ENCODE measurements at regions not wholly inside any gene's neighbourhood (a gene's known extent, or its start where the extent isn't known, plus 50 kb on each side); places are given as distances from the start of the nearest gene placed in this dataset.

- peak; percentile 73 to 86 (median 82) for DNase-seq
- no peaks in the 10 kb centered on the region for H3K27me3 Mint-ChIP-seq (ENCODE audit: low read depth in 3 of 3)
- intact Hi-C loops (cut with micrococcal nuclease), result no loop called here
These were observed 121.5 kb upstream of the SIX2 start for GRCh38 chr2:45130736-45131135.

GRCh38 chr2:45128580-45128997 is 119.3 kb upstream of the SIX2 start:
- H3K79me2 ChIP-seq (ENCODE audit: insufficient read depth, low read length), result no peaks in the 10 kb centered on the region
- H4K20me1 ChIP-seq (ENCODE audit: insufficient read depth, low read length), result no peaks in the 10 kb centered on the region
- Mint-ChIP-seq H3K9me3 (peaks cover 0 to 5% (median 2%) of the 10 kb centered on the region in 7 donors), H3K27ac (no peak overlapping the region), H3K27me3 (ENCODE audit: low read depth in 3 of 3) (peaks cover 0 to 2% (median 0%) of the 10 kb centered on the region in 3 donors), H3K4me1 (peaks cover 17% of the 10 kb centered on the region), H3K4me3 (no peak overlapping the region), H3K36me3 (no peaks in the 10 kb centered on the region)
- peaks cover 0 to 6% of the 10 kb centered on the region in 2 donors for H3K9me3 ChIP-seq (replicated peaks in 1 of 2; ENCODE audit: control insufficient read depth in 1 of 2, insufficient read depth in 1 of 2, low read length in 2 of 2)
- H3K36me3 ChIP-seq (replicated peaks in 1 of 2; ENCODE audit: control insufficient read depth in 1 of 2, insufficient read depth in 2 of 2, low read length in 2 of 2), result no peaks in the 10 kb centered on the region
- H3K27ac ChIP-seq (ENCODE audit: low read depth in 1 of 2, low read length in 2 of 2), result no peak overlapping the region
- intact Hi-C loops (cut with micrococcal nuclease), result no loop called here
- H3K4me1 ChIP-seq (ENCODE audit: control insufficient read depth in 1 of 2, insufficient read depth in 2 of 2, low read length in 2 of 2), result peaks cover 35 to 37% of the 10 kb centered on the region in 2 donors
- H3K9ac ChIP-seq (ENCODE audit: insufficient read depth, low read length, poor library complexity, severe bottlenecking), result no peak overlapping the region
- no peak overlapping the region for H3K4me2 ChIP-seq (replicated peaks; ENCODE audit: extremely low read depth, low read length, poor library complexity, severe bottlenecking)
- no peak for TF ChIP-seq CTCF (IDR thresholded peaks at IDR 0.05)
- DNase-seq, result peak in 2 of 3 donors; percentile 1 to 36
- H3K4me3 ChIP-seq (replicated peaks in 1 of 3; ENCODE audit: low read depth in 2 of 3, low read length in 3 of 3), result no peak overlapping the region
- no peak overlapping the region for H2AFZ ChIP-seq (ENCODE audit: insufficient read depth, low read depth, low read length, poor library complexity, severe bottlenecking)
- WGBS (ENCODE audit: insufficient coverage), result no CpG with 5 or more reads among the region's 1 CpG
- no peaks in the 10 kb centered on the region for H3K27me3 ChIP-seq (ENCODE audit: control insufficient read depth in 2 of 2, insufficient read depth in 2 of 2, low read length in 2 of 2)

More at GRCh38 chr2:45130736-45131135, 121.5 kb upstream of the SIX2 start:
- Mint-ChIP-seq H3K4me3 (peak overlapping the region in 1 of 2 donors; percentile 58), H3K27ac (peak overlapping the region in 3 of 7 donors; percentile 37 to 89 (median 76)), H3K4me1 (peaks cover 34% of the 10 kb centered on the region), H3K9me3 (peaks cover 0 to 5% (median 2%) of the 10 kb centered on the region in 7 donors), H3K36me3 (no peaks in the 10 kb centered on the region)
- Histone ChIP-seq H4K20me1 (ENCODE audit: insufficient read depth, low read length) (no peaks in the 10 kb centered on the region), H3K36me3 (replicated peaks in 1 of 2; ENCODE audit: control insufficient read depth in 1 of 2, insufficient read depth in 2 of 2, low read length in 2 of 2) (no peaks in the 10 kb centered on the region), H3K27ac (ENCODE audit: low read depth in 1 of 2, low read length in 2 of 2) (peak overlapping the region in 1 of 2 donors; percentile 71), H3K9ac (ENCODE audit: insufficient read depth, low read length, poor library complexity, severe bottlenecking) (no peak overlapping the region), H3K79me2 (ENCODE audit: insufficient read depth, low read length) (no peaks in the 10 kb centered on the region), H3K4me1 (ENCODE audit: control insufficient read depth in 1 of 2, insufficient read depth in 2 of 2, low read length in 2 of 2) (peaks cover 53 to 57% of the 10 kb centered on the region in 2 donors), H3K4me3 (replicated peaks in 1 of 3; ENCODE audit: low read depth in 2 of 3, low read length in 3 of 3) (peak overlapping the region in 1 of 3 experiments; percentile 59), H2AFZ (ENCODE audit: insufficient read depth, low read depth, low read length, poor library complexity, severe bottlenecking) (no peak overlapping the region), H3K9me3 (replicated peaks in 1 of 2; ENCODE audit: control insufficient read depth in 1 of 2, insufficient read depth in 1 of 2, low read length in 2 of 2) (peaks cover 0 to 6% of the 10 kb centered on the region in 2 donors), H3K4me2 (replicated peaks; ENCODE audit: extremely low read depth, low read length, poor library complexity, severe bottlenecking) (peak overlapping the region; percentile 54), H3K27me3 (ENCODE audit: control insufficient read depth in 2 of 2, insufficient read depth in 2 of 2, low read length in 2 of 2) (no peaks in the 10 kb centered on the region)
- no CpG with 5 or more reads among the region's 2 CpGs for WGBS (ENCODE audit: insufficient coverage)
- TF ChIP-seq CTCF (IDR thresholded peaks at IDR 0.05), result no peak

Measured in CD14-positive monocyte (primary cell).